ENCODE measurements at regions not wholly inside any gene's neighbourhood (a gene's known extent, or its start where the extent isn't known, plus 50 kb on each side); places are given as distances from the start of the nearest gene placed in this dataset.

DNA sequence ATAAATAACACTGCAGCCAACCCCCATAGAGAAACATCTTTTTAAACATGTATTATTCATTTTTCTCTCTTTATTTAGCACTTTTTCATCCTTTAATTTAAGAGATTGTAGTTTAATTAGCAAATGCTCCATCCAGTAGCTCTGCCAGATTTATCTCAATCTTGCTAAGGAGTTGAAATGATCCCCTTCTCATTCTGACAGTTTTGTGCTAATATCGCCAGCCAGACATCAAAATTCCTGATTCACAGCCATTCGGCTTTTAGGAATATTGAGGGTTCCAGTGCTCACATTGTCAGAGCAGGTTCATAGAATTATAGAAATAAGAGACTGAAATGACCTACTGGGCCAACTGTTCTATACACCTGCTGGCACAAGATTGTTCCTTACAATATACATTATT is 77.8 kb downstream of the CASP12 start:
- dilution Hi-C loops (cut with MboI; ENCODE audit: extremely low pct_ligation_motif_present, low sequenced_read_pairs): no loop called here
- Histone ChIP-seq H3K79me2 (ENCODE audit: control insufficient read depth, insufficient read depth, low read length) (no peaks in the 10 kb centered on the region), H3K4me1 (ENCODE audit: control insufficient read depth, extremely low read depth, insufficient read depth, low read length) (no peaks in the 10 kb centered on the region), H2AFZ (ENCODE audit: control insufficient read depth, low read length) (no peak overlapping the region), H3K4me3 (ENCODE audit: control insufficient read depth in 2 of 3, extremely low read depth in 1 of 3, insufficient read depth in 2 of 3, low read depth in 1 of 3, low read length in 3 of 3) (no peak overlapping the region), H3K9ac (ENCODE audit: control insufficient read depth, extremely low read depth, insufficient read depth, low read length) (no peak overlapping the region), H3K9me1 (ENCODE audit: control insufficient read depth, extremely low read depth, insufficient read depth, low read length) (no peaks in the 10 kb centered on the region), H3K27ac (ENCODE audit: control insufficient read depth, insufficient read depth, low read length) (no peak overlapping the region), H3K36me3 (ENCODE audit: control insufficient read depth in 2 of 2, extremely low read depth in 1 of 2, insufficient read depth in 2 of 2, low read length in 2 of 2) (no peaks in the 10 kb centered on the region), H3K9me3 (ENCODE audit: control insufficient read depth, low read depth, low read length) (no peaks in the 10 kb centered on the region), H3K4me2 (ENCODE audit: control insufficient read depth, extremely low read depth, insufficient read depth, low read depth, low read length) (no peak overlapping the region), H4K20me1 (ENCODE audit: control insufficient read depth, extremely low read depth, insufficient read depth, low read length) (no peaks in the 10 kb centered on the region), H3K27me3 (ENCODE audit: control insufficient read depth, extremely low read depth, insufficient read depth, low read length) (no peaks in the 10 kb centered on the region)
- DNase-seq (ENCODE audit: low read depth, low spot score) (no peak), FAIRE-seq (no peak)
- no peak for TF ChIP-seq EZH2 (IDR thresholded peaks at IDR 0.05; ENCODE audit: low read length)
- TF ChIP-seq, protein P1, sequence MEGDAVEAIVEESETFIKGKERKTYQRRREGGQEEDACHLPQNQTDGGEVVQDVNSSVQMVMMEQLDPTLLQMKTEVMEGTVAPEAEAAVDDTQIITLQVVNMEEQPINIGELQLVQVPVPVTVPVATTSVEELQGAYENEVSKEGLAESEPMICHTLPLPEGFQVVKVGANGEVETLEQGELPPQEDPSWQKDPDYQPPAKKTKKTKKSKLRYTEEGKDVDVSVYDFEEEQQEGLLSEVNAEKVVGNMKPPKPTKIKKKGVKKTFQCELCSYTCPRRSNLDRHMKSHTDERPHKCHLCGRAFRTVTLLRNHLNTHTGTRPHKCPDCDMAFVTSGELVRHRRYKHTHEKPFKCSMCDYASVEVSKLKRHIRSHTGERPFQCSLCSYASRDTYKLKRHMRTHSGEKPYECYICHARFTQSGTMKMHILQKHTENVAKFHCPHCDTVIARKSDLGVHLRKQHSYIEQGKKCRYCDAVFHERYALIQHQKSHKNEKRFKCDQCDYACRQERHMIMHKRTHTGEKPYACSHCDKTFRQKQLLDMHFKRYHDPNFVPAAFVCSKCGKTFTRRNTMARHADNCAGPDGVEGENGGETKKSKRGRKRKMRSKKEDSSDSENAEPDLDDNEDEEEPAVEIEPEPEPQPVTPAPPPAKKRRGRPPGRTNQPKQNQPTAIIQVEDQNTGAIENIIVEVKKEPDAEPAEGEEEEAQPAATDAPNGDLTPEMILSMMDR (optimal IDR thresholded peaks at IDR 0.05 in 1 of 3, IDR thresholded peaks at IDR 0.05 in 1 of 3, conservative IDR thresholded peaks at IDR 0.05 in 1 of 3; ENCODE audit: extremely low read depth in 1 of 3, insufficient read depth in 2 of 3, low read length in 3 of 3): no peak

GRCh38 chr11:104819603-104820002 is 78.7 kb downstream of the CASP12 start:
- Histone ChIP-seq H3K27ac (ENCODE audit: control insufficient read depth, insufficient read depth, low read length) (no peak overlapping the region), H3K36me3 (ENCODE audit: control insufficient read depth in 2 of 2, extremely low read depth in 1 of 2, insufficient read depth in 2 of 2, low read length in 2 of 2) (no peaks in the 10 kb centered on the region), H2AFZ (ENCODE audit: control insufficient read depth, low read length) (no peak overlapping the region), H3K4me3 (ENCODE audit: control insufficient read depth in 2 of 3, extremely low read depth in 1 of 3, insufficient read depth in 2 of 3, low read depth in 1 of 3, low read length in 3 of 3) (no peak overlapping the region), H4K20me1 (ENCODE audit: control insufficient read depth, extremely low read depth, insufficient read depth, low read length) (no peaks in the 10 kb centered on the region), H3K4me1 (ENCODE audit: control insufficient read depth, extremely low read depth, insufficient read depth, low read length) (no peaks in the 10 kb centered on the region), H3K9ac (ENCODE audit: control insufficient read depth, extremely low read depth, insufficient read depth, low read length) (no peak overlapping the region), H3K4me2 (ENCODE audit: control insufficient read depth, extremely low read depth, insufficient read depth, low read depth, low read length) (no peak overlapping the region), H3K9me3 (ENCODE audit: control insufficient read depth, low read depth, low read length) (no peaks in the 10 kb centered on the region), H3K27me3 (ENCODE audit: control insufficient read depth, extremely low read depth, insufficient read depth, low read length) (no peaks in the 10 kb centered on the region), H3K79me2 (ENCODE audit: control insufficient read depth, insufficient read depth, low read length) (no peaks in the 10 kb centered on the region), H3K9me1 (ENCODE audit: control insufficient read depth, extremely low read depth, insufficient read depth, low read length) (no peaks in the 10 kb centered on the region)
- dilution Hi-C loops (cut with MboI; ENCODE audit: extremely low pct_ligation_motif_present, low sequenced_read_pairs): no loop called here
- no peak for FAIRE-seq
- DNase-seq (ENCODE audit: low read depth, low spot score): no peak
- TF ChIP-seq, protein P1 (optimal IDR thresholded peaks at IDR 0.05 in 1 of 3, IDR thresholded peaks at IDR 0.05 in 1 of 3, conservative IDR thresholded peaks at IDR 0.05 in 1 of 3; ENCODE audit: extremely low read depth in 1 of 3, insufficient read depth in 2 of 3, low read length in 3 of 3): no peak
- TF ChIP-seq EZH2 (IDR thresholded peaks at IDR 0.05; ENCODE audit: low read length): no peak
